ENCODE measurements at regions not wholly inside any gene's neighbourhood (a gene's known extent, or its start where the extent isn't known, plus 50 kb on each side); places are given as distances from the start of the nearest gene placed in this dataset.

- no peak for DNase-seq
Observed at GRCh38 chrY:12593532-12594216, 107.4 kb upstream of the USP9Y start.

GRCh38 chrY:12598783-12599182, 102.2 kb upstream of the USP9Y start:
- no peak for DNase-seq

- DNase-seq: no peak
Observed at GRCh38 chrY:12605426-12605825, 95.6 kb upstream of the USP9Y start.

GRCh38 chrY:12610861-12611260, 90.2 kb upstream of the USP9Y start:
- no peak for DNase-seq

- no peak for DNase-seq
Observed at GRCh38 chrY:12615733-12616446, 85.1 kb upstream of the USP9Y start.

GRCh38 chrY:12621454-12622081, 79.5 kb upstream of the USP9Y start:
- no peak for DNase-seq

GRCh38 chrY:12623204-12623603, 77.8 kb upstream of the USP9Y start:
- DNase-seq: no peak

GRCh38 chrY:12642986-12643385, 58.0 kb upstream of the USP9Y start:
- DNase-seq: no peak

GRCh38 chrY:12643693-12644348, 57.2 kb upstream of the USP9Y start:
- no peak for DNase-seq

GRCh38 chrY:12651095-12651494, 49.9 kb upstream of the USP9Y start:
- DNase-seq: no peak
